ENCODE measurements at regions not wholly inside any gene's neighbourhood (a gene's known extent, or its start where the extent isn't known, plus 50 kb on each side); places are given as distances from the start of the nearest gene placed in this dataset.

GRCh38 chr6:156163311-156163710 is 613.9 kb upstream of the ARID1B start:
- TF ChIP-seq CTCF (optimal IDR thresholded peaks at IDR 0.05 in 1 of 3, IDR thresholded peaks at IDR 0.05 in 1 of 3, conservative IDR thresholded peaks at IDR 0.05 in 1 of 3; ENCODE audit: extremely low read depth in 1 of 3, insufficient read depth in 2 of 3, low read length in 3 of 3) (no peak), EZH2 (IDR thresholded peaks at IDR 0.05; ENCODE audit: low read length) (no peak)

Data from keratinocyte (primary cell).